ENCODE measurements at regions not wholly inside any gene's neighbourhood (a gene's known extent, or its start where the extent isn't known, plus 50 kb on each side); places are given as distances from the start of the nearest gene placed in this dataset.

DNA sequence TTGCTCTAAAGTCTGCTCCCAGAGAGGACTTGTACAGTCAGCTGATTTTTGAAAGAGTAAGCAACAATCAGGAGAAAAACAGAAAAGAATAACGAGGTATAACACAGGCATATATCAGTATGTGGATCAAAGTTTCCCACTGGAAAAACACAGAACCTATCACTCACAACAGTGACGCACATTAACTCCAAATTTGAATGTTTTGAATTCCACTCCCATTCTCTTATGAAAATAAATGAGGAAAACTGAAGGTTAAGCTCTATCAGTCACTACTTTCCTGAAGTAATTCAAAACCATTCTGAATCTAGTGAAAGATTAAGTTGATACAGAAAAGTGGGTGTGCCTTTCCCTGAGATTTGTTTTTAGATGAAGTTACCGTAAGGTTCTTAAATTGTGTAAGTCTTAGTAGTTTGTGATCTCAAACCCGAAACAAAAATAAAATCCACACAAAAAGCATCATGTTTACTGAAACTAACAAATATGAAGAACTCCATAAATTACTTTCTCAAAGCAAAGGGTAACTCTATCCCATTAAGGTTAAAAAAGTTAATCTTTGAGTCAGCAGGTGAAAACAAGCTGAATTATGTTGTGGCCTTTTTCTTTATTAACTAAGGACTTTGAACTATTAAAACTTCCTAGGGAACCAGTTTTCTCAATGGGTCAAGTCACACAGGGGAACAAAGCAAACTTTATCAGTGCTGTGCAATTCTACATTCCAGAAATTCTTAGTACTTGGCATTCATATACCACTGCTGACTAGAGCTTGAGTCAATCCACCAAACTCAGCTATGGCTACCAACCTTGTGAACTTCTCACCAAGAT is 115.7 kb downstream of the OGFRL1 start:
- no peak for DNase-seq
- ATAC-seq: no peak
- CTCF ChIA-PET: no interaction called here
- Mint-ChIP-seq H3K4me3 (no peak overlapping the region), H3K4me1 (no peaks in the 10 kb centered on the region), H3K36me3 (no peaks in the 10 kb centered on the region), H3K27me3 (peaks cover 32% of the 10 kb centered on the region), H3K27ac (no peak overlapping the region), H3K9me3 (ENCODE audit: low read depth) (no peaks in the 10 kb centered on the region)

DNA sequence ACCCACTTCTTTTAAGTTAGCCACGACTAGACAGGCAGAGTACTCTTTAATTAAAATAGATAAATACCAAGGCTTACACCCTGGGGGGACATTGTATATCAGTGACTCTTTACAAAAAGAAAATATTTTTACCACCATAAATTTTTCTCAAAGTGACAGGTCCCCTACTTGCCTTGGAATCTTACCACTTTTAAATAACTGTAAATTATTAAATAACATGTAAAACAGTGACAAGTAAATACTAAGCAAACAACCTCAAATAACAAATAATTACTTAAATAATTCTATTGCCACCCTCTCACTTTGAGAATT is 116.3 kb downstream of the OGFRL1 start:
- no peak overlapping the region for H3K27ac Mint-ChIP-seq
- no peak for ATAC-seq
- peaks cover 2% of the 10 kb centered on the region for H3K4me1 Mint-ChIP-seq
- peaks cover 32% of the 10 kb centered on the region for H3K27me3 Mint-ChIP-seq
- no peak for DNase-seq
- no peaks in the 10 kb centered on the region for H3K36me3 Mint-ChIP-seq
- CTCF ChIA-PET: no interaction called here
- H3K9me3 Mint-ChIP-seq (ENCODE audit: low read depth): no peaks in the 10 kb centered on the region
- no peak overlapping the region for H3K4me3 Mint-ChIP-seq

DNA sequence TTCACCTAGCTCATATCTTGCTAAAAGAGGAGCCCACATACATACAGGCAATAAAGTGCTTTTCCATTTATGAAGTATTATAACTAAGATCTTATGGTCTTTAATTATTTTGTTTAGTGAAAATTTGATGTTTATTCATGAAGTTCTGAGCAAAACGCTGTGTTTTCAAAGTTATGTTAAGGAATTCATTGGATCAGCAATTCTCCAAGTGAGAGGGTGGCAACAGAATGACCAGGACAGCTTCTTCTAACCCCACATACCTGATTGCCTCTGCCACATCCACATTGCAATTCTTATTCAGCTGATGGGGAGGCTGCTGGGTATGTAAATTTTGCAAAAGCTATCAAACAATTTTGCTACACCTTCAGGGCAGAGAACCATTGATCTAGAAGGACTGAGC is 116.8 kb downstream of the OGFRL1 start:
- Mint-ChIP-seq H3K36me3 (no peaks in the 10 kb centered on the region), H3K4me1 (peaks cover 6% of the 10 kb centered on the region), H3K27me3 (peaks cover 32% of the 10 kb centered on the region), H3K27ac (no peak overlapping the region), H3K4me3 (no peak overlapping the region), H3K9me3 (ENCODE audit: low read depth) (no peaks in the 10 kb centered on the region)
- CTCF ChIA-PET: no interaction called here
- ATAC-seq (no peak), DNase-seq (no peak)

GRCh38 chr6:71406865-71407860 is 118.6 kb downstream of the OGFRL1 start:
- Mint-ChIP-seq H3K9me3 (ENCODE audit: low read depth) (no peaks in the 10 kb centered on the region), H3K27ac (no peak overlapping the region), H3K4me3 (no peak overlapping the region), H3K4me1 (peaks cover 6% of the 10 kb centered on the region), H3K27me3 (peaks cover 34% of the 10 kb centered on the region), H3K36me3 (peaks cover 1% of the 10 kb centered on the region)
- DNase-seq (no peak), ATAC-seq (no peak)
- CTCF ChIA-PET: no interaction called here

- Mint-ChIP-seq H3K36me3 (peaks cover 1% of the 10 kb centered on the region), H3K4me3 (no peak overlapping the region), H3K27ac (no peak overlapping the region), H3K4me1 (peaks cover 6% of the 10 kb centered on the region), H3K27me3 (peaks cover 33% of the 10 kb centered on the region), H3K9me3 (ENCODE audit: low read depth) (no peaks in the 10 kb centered on the region)
- no peak for ATAC-seq
- DNase-seq: no peak
- CTCF ChIA-PET: no interaction called here
Observed at GRCh38 chr6:71408787-71409723, 120.4 kb downstream of the OGFRL1 start.

DNA sequence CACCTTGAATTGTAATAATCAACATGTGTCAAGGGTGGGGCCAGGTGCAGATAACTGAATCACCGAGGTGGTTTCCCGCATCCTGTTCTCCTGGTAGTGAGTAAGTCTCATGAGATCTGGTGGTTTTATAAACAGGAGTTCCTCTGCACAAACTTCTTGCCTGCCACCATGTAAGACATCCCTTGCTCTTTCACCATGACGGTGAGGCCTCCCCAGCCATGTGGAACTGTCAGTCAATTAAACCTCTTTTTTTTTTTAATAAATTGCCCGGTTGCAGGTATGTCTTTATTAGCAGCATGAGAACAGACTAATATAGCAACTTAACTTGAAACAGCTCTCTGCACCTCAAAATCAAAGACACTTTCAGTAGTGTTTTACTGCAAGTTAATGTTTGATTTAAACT is 121.6 kb downstream of the OGFRL1 start:
- H3K4me1 Mint-ChIP-seq: peaks cover 6% of the 10 kb centered on the region
- no peak for DNase-seq
- no peak overlapping the region for H3K4me3 Mint-ChIP-seq
- H3K9me3 Mint-ChIP-seq (ENCODE audit: low read depth): no peaks in the 10 kb centered on the region
- no peak overlapping the region for H3K27ac Mint-ChIP-seq
- no peak for ATAC-seq
- peaks cover 1% of the 10 kb centered on the region for H3K36me3 Mint-ChIP-seq
- CTCF ChIA-PET: no interaction called here
- peaks cover 33% of the 10 kb centered on the region for H3K27me3 Mint-ChIP-seq

DNA sequence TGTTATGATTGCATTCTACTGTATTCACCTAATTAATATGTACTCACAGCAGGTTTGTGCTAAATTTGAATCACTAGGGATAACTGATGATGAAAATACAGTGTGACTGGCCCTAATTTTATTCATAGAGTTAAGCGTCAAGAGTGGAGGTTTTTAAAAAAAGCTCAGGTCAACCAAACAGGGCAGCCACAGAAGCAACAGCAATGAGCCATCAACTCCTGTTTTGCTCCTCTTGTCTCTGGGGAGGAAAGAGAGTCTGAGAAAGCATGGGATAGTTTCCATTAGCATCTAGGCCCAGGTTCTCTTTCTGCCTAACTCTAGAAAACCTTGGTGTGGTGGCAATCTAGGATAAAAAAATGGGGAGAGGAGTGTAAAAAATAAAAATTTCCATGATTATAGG is 122.1 kb downstream of the OGFRL1 start:
- CTCF ChIA-PET: no interaction called here

GRCh38 chr6:71411882-71412281 is 123.3 kb downstream of the OGFRL1 start:
- peaks cover 24% of the 10 kb centered on the region for H3K27me3 Mint-ChIP-seq
- H3K27ac Mint-ChIP-seq: no peak overlapping the region
- H3K36me3 Mint-ChIP-seq: peaks cover 1% of the 10 kb centered on the region
- peaks cover 6% of the 10 kb centered on the region for H3K4me1 Mint-ChIP-seq
- CTCF ChIA-PET: no interaction called here
- no peak overlapping the region for H3K4me3 Mint-ChIP-seq
- DNase-seq: no peak
- H3K9me3 Mint-ChIP-seq (ENCODE audit: low read depth): no peaks in the 10 kb centered on the region
- no peak for ATAC-seq

More for the DNA sequence above, 122.1 kb downstream of the OGFRL1 start:
- Mint-ChIP-seq H3K27me3 (peaks cover 34% of the 10 kb centered on the region), H3K4me3 (no peak overlapping the region), H3K27ac (no peak overlapping the region), H3K36me3 (peaks cover 1% of the 10 kb centered on the region), H3K4me1 (peaks cover 6% of the 10 kb centered on the region), H3K9me3 (ENCODE audit: low read depth) (no peaks in the 10 kb centered on the region)
- DNase-seq: no peak
- ATAC-seq: no peak

- DNase-seq: no peak
- Mint-ChIP-seq H3K9me3 (ENCODE audit: low read depth) (no peaks in the 10 kb centered on the region), H3K27me3 (peaks cover 24% of the 10 kb centered on the region), H3K4me1 (peaks cover 6% of the 10 kb centered on the region), H3K27ac (no peak overlapping the region), H3K36me3 (peaks cover 1% of the 10 kb centered on the region), H3K4me3 (no peak overlapping the region)
- ATAC-seq: no peak
- CTCF ChIA-PET: no interaction called here
Observed at GRCh38 chr6:71412559-71413140, 124.0 kb downstream of the OGFRL1 start.

DNA sequence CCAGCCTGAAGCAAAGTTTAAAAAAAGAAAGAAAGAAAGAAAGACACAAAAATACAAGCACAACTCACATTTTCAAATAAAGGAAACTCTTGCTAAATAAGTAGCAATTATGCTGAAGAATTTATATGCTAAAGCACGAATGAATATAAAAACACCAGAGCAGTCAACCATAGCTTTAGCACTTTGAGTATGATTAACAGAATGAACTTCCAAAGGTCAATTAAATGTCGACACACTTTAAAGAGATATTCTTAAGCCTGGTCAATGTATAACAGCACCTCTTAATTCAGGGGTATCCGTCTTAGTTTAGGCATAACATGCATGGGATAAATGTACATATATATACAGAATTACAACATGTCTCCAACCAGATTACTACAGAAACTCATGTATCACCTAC is 125.9 kb downstream of the OGFRL1 start:
- Mint-ChIP-seq H3K9me3 (ENCODE audit: low read depth) (no peaks in the 10 kb centered on the region), H3K4me1 (peaks cover 5% of the 10 kb centered on the region), H3K36me3 (peaks cover 1% of the 10 kb centered on the region), H3K27ac (no peak overlapping the region), H3K27me3 (peaks cover 40% of the 10 kb centered on the region), H3K4me3 (no peak overlapping the region)
- no peak for ATAC-seq
- CTCF ChIA-PET: no interaction called here
- no peak for DNase-seq

DNA sequence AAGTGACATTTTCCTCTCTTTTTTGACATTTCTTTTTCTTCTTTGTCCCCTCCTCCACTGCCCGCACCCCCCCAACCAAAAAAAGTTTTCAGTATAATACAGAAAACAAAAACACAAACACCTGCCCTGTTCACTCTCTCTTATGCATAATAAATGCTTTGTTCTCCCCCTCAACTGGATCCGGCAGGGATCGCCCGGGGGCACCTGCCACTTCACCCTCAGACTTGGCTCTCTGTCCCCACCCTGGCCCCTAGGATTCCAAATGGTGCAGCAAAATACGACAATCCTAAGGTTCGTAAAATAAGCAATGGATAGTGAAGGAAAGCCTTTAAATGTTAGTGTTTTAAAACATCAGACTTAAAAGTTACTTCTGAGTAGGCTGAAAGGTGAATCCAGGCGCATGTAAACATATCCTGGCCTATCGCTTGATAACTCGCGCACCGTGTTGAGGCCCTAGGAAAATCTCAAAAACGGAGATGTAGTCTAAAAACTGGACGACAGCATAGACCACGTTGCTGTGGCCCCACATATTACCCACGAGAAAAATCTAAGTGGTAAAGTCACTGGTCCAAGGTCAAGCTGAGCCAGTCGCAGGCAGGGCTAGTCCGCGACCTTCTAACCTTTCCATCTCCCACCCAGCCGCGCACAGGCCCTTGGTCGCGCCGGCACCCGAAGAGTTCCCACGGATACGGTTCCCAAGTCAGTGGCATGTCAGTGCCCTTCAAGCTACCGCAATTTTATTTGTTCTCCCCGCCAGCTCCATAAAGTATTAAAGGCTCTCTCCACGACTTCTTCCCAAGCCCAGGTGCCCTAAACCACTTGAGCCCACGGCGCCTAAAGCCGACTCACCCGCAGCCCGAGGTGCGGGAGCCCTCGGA is 130.8 kb downstream of the OGFRL1 start:
- peaks cover 59% of the 10 kb centered on the region for H3K27me3 Mint-ChIP-seq
- H3K9me3 Mint-ChIP-seq (ENCODE audit: low read depth): no peaks in the 10 kb centered on the region
- peaks cover 4% of the 10 kb centered on the region for H3K4me1 Mint-ChIP-seq
- no peaks in the 10 kb centered on the region for H3K36me3 Mint-ChIP-seq
- no peak for ATAC-seq
- no peak for DNase-seq
- H3K4me3 Mint-ChIP-seq: peak overlapping the region; percentile 0
- CTCF ChIA-PET: no interaction called here
- no peak overlapping the region for H3K27ac Mint-ChIP-seq

- peaks cover 4% of the 10 kb centered on the region for H3K4me1 Mint-ChIP-seq
- CTCF ChIA-PET: no interaction called here
- peak overlapping the region; percentile 11 for H3K4me3 Mint-ChIP-seq
- peaks cover 56% of the 10 kb centered on the region for H3K27me3 Mint-ChIP-seq
- no peak overlapping the region for H3K27ac Mint-ChIP-seq
- ATAC-seq (no peak), DNase-seq (no peak)
- no peaks in the 10 kb centered on the region for H3K36me3 Mint-ChIP-seq
- H3K9me3 Mint-ChIP-seq (ENCODE audit: low read depth): no peaks in the 10 kb centered on the region
Observed at GRCh38 chr6:71420095-71420692, 131.6 kb downstream of the OGFRL1 start.

Measured in activated CD8-positive, alpha-beta memory T cell treated with anti-CD3 and anti-CD28 coated beads, Interleukin-2, amount 10 ng/mL, durations not matched to agents 7 days and 5 days (primary cell).